SKM-1 treated with dmso at 0.1 percent for 144 hours (cell line): ENCODE measurements at regions not wholly inside any gene's neighbourhood (a gene's known extent, or its start where the extent isn't known, plus 50 kb on each side); places are given as distances from the start of the nearest gene placed in this dataset.
A peak's percentile ranks its signal among the peaks of the same experiment; 100 is the strongest.

Experiments used
- DNase-seq: peaks from one replicate; lab custom pipeline; 2025; ENCODE audit not compliant: unreplicated experiment; lab: John Stamatoyannopoulos, UW

DNA sequence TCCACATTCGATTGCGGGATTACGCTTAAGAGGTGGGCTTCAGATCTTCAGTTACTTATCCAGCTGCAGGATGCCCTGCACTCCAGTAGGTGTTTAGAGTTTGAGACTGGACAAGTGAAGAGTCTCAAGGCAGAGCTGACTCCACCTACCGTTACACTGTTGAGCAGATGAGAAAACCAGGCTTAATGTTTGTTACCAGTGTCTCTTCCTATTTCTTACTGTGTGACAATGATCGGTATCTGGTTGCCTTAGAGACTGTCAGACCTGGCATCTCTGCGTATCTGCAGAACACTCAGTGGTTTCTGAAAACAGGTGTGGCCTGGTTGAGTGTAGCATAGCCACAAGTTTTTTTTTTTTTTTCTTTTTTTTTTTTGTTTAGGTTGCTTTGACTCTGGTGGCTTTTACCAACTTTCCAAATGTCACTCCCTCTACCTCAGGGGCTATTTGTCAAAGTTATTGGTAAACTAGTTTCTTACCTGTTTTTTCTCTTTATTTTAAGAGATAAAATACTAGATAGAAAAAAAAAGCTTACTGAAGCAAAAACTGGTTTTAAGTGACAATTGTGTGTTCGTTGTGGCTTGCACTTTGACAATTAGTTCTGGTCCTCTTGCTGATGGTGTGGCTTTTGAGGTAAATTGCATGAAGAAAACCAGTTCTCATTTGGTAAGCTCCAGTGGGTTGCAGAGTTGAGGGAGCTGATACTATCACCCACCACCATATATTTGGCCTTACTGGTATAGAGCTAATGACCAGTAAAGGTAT is 284.8 kb downstream of the ETS1 start:
- DNase-seq, result no peak

DNA sequence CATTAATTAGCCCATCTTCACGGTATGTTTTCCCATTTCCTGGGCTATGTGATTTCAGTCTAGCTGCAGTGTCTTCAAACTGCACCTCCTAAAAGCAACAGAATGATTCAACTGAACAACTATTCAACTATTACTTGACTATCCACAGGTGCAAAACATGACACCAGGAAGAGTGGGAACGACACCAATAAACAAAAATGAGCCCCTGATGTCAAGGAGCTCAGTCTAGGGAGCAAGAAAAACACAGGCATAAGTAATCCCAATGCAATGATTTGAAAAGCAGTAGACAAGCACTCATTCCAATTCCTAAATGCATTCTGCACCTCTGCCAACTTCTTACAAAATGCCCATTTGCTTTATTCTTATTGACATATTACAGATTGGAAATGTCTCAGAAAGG is 285.6 kb downstream of the ETS1 start:
- no peak for DNase-seq

DNA sequence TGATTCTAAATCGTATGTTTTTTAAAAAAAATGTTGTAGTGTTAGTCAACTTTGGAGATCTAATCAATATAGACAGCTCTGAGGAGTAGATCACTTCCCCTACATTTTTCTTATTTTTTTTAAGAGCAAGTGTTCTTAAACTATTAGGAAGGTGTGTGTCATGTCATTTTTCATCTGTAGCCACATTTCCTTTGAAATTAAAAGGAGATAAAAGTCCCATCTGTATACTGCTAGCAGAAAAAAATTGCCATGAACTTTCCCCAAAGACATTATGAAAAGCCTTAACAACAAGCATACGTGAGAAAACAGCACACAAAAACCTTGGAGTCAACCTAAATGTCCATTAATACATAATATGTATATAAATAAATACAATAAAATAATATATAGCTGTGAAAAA is 286.6 kb downstream of the ETS1 start:
- no peak for DNase-seq

DNA sequence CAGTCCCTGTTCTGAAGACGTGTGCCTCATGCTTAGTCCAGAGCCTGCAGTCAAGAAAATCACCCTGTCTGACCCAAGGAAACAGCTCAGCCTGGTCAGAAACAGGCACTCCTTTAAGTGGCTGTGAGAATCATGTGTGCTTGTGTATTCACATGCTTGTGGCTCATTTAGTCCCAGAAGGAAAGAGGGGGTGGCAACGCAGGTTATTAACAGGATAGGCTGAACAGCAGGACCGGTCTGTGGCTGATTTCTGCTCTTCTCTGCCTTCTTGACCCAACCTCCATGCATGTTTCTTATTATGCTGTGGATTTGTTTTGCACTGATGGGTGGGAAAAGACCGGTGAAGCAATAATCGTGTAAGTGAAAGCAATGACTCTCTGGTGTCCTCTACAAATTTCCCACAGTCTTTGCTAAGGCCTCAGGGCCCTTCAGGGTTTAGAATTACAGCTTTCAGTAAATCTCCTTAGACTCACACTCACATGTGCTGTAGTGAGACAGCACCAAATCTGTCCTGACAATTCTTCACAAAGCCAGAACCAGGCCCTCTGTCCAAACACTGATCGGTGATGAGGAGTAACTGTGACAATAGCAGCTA is 288.1 kb downstream of the ETS1 start:
- no peak for DNase-seq

DNA sequence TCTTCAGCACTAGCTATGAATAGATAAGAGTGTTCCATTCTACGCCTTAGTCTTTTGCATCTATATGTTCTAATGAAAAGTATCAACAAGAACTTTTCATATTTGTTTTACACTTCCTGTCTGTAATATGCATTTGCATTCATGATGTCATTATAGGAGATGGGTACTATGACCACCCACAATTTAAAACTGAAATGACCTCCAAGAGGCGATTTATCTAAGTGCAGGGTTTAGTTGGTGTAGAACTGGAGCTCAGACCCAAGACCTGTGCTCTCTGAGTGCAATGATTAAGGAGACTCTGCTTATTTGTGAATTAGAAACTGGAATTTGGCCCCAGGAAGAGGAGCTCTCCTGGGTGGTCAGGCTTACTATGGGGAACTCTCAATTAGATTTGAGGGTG is 289.1 kb downstream of the ETS1 start:
- DNase-seq, result no peak

DNA sequence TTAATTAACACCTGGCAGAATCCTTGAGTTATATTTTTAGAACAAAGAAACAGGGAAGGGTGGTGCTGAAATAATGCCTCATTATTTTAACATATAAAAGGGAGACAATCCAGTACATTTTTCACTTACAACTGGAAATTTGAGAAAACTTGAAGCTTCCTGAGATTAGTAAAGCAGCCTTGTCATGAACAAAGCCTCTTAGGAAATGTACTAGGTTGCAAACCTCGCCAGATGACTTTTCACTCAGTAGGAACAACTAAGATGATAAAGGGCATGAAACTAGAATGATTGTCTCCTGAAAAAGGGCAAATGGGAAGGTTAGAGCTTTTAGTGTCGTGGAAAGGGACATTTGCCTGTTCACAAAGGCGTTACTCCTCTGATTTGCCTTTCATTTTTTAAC is 289.6 kb downstream of the ETS1 start:
- DNase-seq, result no peak

DNA sequence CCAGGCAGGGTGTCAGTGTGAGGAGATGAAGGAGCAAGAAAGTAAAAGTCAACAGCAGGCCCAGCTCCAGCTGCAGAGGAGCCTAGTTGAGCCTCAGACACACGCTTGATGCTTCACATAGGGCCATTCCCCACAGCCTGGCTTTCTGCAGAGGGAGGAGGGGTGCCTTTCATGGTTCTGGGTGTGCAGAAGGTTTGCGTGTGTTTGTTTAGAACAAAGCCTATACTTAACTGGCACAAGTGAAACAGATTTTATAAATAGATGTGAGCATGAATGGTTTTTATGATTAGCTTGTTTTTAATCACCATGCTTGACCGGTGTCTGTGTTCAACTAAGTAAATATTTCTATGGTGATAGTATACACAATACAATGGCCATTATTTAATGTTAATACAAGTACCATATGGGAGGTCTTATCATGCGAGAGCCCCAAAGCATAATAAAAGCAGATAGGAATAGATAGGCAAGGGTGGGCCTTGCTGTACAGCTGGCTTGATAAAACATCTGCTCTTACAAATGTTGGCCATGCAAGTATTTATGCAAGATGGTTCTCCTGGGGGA is 290.2 kb downstream of the ETS1 start:
- no peak for DNase-seq

DNA sequence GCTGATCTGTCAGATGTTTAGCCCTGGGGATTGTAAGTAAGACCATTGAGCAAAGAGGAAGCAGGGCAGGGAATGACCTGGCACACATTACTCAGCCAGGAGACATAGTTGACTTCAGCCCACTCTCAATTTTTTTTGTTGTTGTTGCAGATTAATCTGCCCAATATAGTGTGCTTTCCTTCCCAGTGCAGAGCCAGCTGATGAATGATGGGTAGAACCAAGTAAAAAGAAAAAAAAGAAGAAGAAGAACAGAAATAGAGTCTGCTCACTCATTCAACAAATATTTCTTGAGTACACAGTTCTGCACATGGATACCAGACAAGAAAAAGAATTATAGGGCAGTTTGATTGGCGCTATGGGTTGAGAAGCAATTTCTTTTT is 292.7 kb downstream of the ETS1 start:
- no peak for DNase-seq

DNA sequence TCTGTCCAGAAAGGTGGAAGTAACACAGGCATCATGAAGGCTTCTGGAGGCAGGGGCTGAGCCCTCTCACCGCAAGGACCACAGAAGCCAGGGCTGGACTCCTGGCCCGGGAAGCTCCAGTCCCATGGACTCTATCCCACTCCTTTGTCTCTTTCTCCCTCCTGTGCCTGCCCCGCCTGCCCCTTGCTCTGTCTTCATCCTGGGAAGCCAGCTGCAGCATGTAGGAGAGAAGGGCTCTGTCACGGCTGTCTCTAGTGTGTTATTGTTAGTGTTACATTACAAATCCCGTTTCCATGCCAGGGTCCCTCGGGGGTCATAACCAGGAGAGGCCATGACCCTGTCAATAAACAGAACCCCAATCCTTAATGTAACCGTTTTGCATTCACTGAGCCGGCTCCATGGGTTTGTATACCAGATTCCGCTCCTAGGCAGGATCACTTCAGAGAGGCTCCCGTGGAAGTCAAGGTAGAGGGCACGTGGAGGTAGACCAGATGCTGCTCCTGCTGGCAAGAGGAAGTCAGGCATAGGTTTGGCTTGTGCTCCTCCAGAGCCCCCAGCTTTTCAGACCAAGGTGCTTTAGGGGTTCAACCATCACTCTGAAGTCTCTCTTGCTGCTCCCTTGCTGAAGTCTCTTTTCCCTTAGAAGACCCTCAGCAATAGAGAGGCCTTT is 293.2 kb downstream of the ETS1 start:
- no peak for DNase-seq

DNA sequence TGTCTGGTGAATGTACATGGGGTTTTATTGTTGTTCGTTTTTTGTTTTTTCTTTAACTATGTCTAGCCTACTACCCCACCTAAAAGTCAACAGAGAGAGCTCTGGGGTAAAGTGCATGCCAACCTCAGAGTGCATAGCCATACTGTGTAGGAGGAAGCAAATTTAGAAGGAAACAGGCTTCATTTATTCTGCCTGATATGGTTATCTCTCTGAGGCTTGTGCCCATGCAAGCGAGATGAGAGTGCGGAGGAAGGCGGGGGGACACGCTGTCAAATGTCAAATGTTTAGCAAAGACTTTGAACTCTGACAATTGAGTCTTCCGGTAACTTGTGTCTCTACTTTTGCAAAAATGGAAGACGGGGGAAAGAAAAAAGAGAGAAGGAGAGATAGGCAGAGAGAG is 295.5 kb downstream of the ETS1 start:
- no peak for DNase-seq

DNA sequence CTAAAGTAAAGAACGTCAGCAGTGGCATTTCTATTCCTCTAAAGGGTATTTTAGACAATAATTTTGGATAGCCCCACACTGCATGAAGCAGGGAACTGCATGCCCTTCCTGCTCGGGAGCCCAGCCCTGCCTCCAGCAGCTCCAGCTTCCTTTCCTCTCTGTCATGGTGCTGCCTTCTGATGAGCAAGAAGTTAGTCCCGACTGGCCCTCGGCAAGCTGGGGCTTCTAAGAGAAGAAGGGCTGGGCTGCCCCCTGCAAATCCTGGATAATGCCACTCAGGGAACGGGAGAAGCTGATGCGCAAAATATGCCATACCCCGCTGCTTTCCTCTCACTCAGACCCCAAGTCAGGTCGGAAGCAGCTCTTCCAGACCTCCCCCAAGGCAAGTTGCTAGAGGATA is 296.4 kb downstream of the ETS1 start:
- no peak for DNase-seq

DNA sequence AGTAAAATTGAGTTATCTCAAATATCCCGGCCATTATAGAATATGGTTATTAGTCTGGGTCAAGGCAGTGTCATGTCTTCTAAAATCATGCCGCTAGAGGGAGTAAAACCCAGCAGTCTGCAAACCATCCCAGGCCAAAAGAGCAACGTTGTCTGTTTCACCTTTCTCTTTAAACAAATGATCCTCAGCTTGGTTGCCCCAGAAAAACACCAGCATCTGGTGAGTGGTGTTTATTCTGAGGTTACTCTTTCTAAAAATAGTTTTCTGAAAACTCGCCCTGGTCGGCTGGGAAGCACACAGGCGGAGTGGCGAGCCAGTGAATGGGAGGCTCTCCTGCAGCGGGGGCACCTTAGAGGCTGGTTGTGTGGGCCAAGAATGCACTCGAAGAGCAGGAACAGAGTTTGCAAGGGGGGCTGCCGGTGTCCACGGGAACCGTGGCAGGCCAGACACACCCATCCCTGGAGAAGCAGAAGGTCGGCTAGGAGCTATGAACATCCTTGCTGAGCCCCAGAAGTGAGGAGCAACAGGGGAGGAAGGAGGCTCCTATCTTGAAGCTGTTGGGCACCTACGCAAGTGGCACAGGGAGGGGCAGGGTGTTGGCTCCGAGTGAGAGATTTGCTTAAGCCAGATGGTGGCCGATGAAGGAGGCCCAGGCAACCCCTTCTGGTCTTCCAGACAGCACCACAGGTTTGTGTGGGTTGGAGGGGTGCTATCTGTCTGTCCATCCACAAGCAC is 297.1 kb downstream of the ETS1 start:
- DNase-seq, result peak; percentile 50

DNA sequence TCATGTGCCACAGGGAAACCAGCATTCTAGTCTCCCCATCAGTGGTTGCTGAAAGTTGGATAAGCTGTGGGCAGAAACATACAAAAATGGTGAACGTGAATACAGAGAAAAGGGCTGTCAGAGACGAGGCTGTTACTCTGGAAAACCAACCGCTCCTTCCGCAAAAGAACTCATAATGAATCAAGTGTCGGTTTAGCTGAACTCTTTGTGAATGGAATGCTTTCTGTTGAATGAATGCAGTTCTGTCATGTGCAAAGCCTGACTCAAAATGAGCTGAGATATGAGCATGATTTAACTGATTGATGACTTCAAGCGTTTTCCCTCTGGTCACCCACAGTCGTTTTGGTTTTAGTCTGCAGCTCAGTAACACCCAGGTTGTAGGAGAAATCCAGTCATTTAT is 298.3 kb downstream of the ETS1 start:
- DNase-seq, result no peak

DNA sequence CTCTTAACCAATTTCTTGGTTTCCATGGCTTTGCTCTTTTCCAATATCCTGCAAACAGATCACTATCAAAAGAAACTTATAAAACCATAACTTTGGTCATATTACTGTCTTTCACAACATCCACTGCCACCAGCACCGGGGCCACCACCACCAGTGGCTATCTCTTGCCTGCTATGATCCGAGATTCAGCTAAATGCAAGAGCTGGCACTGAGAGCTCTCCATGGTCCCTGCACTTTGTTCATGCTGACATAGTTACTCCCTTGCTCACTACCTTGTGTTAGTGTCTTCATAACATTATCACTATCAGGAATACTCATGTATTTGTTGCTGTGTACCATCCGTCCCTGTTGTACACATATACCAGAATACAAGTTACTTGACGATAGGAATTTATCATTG is 299.0 kb downstream of the ETS1 start:
- DNase-seq, result no peak

DNA sequence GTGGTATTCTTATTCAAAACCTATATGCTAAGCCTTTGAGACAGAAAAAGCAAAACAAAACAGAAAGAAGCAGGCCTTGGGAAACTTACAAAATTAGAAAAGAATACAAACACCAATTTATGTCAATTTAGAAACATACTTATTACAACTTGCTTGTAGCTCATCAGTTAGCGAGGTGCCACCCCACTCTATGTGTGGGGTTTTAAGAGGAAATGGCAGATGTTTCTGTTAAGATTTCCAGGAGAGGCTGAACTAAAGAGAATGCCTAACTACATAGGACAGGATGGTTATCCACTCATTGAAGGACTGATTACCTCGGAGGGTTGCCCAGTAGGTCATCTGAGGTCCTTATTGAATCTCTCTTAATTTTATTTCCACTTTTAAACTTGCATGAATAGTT is 302.0 kb downstream of the ETS1 start:
- DNase-seq, result no peak

DNA sequence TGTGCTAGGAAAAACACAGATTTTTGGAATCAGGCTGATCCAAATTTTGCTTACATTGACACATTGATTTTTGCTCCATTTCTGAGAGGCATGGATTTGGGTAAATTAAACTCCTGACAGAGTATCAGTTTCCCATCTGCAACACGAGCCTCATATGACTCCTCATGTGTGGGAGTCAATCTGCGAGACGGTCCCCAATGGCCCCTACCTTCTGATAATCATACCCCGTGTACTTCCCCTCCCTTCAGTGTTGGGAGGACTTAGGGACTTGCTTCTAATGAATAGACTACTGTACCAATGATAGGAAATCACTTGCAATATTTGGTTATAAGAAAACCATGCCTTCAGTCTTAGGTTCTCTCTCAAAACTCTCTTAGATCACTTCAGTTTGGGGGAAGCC is 302.7 kb downstream of the ETS1 start:
- no peak for DNase-seq

DNA sequence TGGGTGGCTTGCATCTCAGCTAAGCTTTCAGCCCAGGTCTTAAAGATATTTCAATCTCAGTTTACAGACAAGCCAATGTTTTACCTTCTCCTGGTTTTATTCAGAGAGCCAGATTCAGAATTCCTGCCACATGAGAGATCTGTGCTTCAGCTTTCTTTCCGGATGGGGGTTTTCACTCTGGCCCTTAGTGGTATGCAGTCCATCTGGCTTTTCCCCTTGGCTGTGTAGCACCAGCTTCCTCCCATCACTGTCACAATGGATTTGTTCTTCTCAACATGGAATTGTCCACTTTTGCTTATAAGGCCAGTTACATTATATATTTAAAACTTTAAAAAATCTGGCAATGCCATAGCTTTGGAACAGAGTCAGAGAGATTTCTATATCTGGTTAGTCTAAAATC is 303.9 kb downstream of the ETS1 start:
- no peak for DNase-seq

DNA sequence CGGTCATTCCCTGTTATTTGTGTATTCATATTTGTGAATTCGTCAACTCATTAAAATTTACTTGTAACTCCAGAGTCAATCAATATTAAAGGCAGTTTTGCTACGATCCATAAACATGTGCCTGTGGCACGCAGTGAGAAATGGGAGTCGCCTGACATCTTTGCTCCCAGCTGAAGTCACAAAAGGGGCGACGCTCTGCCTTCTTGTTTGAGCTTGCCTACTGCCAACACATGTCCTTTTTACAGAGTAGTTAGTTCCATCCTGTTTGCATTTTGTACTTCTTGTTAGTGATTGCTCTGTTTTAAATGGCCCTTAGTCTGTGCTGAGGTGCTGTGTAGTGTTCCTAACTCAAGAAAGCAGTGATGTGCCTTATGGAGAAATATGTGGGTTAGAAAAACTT is 305.3 kb downstream of the ETS1 start:
- no peak for DNase-seq

DNA sequence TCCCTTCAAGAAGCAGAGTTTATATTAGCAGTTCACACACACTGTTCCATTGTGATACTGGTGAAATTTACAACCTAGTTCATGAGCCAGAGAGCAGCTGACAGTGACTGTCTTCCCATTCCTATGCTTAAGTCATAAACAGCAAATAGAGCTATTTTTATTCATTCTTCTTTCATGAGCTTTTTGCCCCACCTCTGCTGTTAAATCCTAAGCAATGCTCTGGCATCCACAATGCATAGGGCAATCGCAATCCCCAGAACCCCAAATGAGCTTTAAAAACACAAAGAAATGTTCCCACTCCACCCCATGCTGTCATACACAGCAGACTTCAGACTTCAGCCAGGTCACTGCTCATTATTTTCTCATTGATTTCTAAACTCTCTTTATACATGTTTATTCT is 307.5 kb downstream of the ETS1 start:
- DNase-seq, result no peak

DNA sequence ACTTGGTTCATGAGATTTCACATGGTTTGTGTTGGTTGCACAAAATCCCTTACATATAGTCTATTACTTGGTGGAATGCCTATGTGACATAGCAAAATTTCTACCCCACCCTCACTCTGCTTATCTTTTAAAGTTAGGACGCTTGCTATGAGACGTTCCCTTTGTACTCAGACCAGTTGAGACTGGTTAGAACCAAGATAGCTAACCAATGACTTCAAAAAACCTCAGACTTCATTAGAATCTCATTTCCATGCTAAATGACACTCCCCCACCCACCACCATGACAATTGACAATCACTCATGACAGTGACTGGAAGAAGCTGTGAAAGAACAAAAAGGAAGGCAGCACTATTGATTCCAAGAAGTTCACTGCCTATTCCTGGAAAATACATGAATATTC is 313.6 kb downstream of the ETS1 start:
- DNase-seq, result no peak

DNA sequence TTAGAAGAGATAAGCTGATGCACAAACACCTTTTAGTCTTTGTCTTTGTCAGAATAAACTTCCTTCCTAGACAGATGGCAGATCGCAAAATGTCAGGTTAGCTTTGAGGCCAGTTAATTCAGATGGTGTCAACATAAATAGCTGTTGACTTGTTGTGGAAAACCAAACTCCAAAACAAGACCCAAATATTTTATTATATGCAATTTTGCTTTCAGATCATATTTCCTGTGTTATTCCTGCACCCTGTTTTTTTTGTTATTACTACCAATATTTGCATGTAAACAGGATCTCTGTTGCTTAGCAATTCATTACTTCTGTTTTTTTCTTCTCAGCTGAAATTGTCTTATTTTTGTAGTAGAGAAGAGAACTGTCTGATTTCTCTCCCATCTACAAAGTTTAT is 316.0 kb downstream of the ETS1 start:
- DNase-seq, result no peak

DNA sequence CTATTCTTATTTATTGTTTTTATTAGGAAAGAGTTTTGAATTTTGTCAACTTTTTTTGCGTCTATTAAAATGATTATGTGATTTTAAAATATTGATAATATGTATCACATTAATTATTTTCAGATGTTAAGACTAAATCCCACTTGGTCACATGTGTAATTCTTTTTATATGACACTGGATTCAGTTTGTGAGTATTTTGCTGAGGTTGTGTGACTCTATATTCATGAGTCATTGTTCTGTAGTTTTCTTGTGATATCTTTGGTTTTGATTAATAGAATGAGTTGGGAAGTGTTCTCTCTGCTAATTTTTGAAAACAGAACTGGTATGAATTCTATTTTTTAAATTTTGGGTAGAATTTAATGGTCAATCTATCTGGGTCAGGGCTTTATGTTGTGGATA is 317.9 kb downstream of the ETS1 start:
- no peak for DNase-seq
